ENCODE measurements at regions not wholly inside any gene's neighbourhood (a gene's known extent, or its start where the extent isn't known, plus 50 kb on each side); places are given as distances from the start of the nearest gene placed in this dataset.

DNA sequence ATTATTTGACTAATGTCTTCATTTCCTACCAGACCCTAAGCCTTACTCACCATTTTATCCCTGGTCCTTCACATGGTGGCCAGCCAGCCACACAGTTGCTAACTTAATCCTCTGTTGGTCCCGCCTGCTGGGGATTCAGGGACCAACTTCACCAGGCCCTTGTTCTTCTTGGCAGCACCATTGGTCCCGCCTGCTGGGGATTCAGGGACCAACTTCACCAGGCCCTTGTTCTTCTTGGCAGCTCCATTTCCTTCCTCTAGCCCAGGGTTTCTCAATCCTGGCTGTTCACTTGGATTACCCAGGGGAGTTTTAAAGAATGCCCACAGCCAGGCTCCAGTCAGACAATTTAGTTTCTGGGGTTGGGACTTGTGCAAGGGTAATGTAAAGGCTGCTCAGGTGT is 233.1 kb upstream of the CSF3R start:
- no peak for DNase-seq

DNA sequence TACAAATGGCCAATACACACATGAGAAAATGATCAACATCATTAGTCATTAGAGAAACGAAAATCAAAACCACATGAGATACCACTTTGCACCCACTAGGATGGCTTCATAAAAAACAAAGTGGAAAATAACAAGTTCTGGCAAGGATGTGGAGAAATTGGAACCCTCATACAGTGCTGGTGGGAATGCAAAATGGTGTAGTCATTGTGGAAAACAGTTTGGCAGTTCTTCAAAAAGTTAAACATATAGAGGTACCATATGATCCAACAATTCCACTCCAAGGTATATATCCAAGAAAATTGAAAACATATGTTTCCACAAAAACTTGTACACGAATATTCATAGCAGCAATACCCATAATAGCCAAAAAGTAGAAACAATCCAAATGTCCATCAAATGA is 231.6 kb upstream of the CSF3R start:
- no peak for DNase-seq

DNA sequence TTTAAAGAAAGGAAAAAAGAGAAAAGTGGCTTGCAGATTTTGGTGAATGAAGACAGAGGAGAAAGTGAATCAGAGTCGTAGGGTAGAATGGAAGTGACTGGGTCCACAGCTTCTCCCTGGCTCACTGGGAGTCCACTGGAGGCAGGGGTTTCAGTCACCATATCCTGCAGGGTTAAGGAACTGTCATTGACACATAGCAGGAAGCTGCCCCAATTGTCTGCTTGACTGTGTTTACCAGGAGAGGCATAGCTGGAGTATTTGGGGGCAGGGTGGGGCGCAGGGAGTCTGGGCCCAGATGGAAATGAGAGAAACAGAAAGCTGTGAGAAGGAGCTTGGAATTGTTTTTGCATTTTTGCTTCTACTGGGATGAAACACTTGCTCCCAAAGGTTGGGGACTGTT is 228.8 kb upstream of the CSF3R start:
- no peak for DNase-seq

DNA sequence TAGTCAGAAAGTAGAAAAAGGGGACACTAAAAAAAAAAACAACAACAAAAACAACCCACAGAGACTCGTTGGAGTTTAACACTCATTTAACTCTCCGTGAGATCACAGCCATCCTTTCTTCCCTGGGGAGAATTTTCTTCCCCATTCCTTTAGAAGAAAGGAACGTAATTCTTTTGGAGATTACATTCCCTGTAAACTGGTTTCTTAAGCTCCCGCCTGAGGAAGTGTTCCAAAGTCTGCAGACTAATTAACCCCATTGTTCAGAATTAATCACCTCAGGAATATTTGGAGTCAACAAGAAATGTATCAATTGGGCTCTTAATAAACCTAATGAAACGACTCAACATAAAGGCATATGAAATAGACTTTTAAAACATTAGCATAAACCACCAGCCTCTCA is 228.2 kb upstream of the CSF3R start:
- no peak for DNase-seq

DNA sequence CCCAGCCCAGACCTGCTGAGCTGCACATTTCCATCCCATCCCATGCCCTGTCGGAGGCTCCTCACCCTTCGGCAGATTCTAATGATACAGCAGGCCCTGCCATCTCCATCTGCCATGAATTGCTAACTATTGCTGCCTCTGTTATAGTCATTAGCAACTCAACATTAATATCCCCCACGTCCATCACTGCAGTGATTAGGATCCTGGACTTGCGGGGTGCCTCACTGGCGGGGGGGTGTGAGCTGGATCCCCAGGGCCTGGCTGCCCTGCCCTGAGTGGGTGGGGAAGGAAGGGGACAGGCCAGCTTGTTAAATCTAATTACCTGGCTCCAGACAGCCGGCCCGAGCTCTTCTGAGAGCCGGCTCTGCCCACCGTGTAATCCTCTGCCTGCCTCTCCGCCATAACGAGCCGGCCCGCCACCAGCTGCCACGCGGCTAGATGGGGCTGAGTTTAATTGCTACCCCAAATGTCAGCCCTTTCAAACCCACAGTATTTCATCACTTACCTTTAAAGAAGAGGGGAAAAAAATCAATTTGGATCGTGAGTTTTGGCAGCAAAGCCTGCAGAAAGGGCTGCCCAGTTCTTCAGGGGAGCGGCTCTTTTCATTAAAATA is 227.3 kb upstream of the CSF3R start:
- no peak for DNase-seq

DNA sequence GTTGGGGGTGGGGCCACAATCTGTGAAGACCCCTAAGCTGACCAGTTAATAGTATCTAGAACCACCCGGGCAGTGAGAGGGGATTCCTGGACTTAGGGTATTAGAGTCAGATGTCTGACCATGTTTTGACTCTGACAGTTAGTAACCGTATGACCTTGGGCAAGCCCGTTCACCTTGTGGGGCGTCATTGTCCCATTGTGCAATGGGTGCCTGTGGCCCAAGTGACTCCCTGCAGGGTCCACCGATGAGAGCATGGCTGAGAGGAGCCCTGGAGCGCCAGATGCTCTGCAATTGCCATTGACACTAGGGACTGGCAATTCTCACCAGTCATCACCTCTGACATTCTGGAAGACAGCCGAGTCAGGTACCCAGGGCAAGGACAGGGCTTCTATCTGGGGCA is 225.9 kb upstream of the CSF3R start:
- no peak for DNase-seq

DNA sequence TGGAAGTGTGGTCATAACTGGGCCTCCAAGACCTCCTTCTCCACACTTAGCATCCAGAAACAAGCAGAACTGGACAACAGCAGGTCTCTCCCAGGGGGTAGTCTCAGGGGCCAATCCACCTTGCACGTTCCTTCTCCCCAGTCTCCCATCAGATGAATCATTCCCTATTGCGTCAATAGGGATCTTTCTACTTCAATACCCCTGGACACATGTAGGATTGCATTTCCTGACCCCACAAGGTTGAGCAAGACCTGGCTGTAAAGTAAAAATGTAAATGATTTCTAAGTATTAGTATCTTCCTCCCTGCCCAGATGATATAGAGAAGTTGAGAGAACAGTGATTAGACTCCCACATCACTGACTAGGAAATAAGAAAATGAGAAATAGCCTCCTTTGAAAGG is 224.5 kb upstream of the CSF3R start:
- no peak for DNase-seq

DNA sequence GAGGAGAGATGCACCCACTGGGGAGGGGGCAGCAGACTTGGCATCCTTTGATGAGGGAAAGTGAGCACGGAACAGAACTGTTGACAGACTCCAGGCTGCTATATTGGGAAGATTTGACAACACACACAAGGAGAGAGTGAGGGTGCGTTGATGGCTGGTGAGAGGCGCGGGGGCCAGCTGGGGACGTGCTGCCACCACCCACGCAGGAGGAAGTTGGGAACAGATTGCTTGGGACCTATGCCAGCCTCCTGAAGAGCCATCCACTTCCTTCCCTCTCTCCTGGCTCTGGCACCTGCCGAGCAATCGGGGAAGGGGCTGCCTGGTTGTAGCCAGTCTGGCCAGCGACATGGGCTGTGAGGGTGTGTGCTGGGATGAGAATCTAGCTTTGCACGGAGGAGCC is 223.7 kb upstream of the CSF3R start:
- DNase-seq = no peak

DNA sequence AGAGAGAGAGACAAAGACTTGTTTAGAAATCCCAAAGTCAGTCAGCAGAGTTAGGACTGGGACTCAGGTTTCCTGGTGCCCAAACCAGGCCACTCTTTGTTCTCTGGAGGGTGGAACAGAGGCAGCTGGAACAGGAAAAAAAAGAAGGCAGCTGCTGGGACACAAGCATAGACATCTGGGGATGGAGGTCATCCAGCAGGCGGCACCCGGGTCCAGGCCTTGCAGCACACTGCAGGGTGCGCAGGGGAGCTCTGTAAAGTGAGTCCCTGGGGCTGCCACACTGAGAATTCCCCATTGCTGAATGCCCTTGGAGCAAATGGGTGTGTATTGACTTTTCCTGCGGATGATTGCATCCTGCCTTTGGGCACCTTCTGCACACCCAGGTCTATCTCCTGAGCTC is 222.9 kb upstream of the CSF3R start:
- DNase-seq = no peak

DNA sequence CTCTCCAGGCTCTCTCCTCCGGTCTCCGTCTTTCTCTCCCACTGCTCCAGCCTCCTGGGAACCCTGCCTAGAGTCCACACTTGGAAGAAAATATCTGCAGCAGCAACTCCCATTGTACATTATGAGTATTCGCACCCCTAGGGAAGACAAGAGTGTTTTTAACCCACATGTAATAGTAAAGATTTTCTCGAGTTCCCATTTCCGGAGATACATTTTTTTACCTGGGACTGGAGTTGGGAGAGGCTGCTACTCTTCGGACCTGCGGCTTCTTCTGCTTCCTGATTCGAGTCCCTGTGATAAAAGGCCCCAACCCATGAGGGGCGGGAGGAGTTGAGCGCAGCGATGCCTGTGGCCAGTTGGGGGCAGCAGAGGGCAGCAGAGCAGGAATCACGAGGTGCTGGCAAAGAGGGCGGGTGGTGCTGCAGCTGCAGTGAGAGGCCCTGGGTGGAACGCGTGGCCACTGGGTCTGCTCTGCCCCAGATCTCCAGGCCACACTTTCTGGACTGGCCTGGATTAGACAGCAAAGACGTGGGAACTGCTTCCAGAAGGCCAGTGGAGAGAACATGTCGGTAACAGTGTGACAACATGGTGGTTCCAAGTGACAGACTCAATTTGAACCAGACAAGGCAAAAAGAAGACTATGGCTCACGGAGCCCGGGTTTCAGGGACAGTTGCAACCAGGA is 221.0 kb upstream of the CSF3R start:
- DNase-seq = peak; percentile 56

DNA sequence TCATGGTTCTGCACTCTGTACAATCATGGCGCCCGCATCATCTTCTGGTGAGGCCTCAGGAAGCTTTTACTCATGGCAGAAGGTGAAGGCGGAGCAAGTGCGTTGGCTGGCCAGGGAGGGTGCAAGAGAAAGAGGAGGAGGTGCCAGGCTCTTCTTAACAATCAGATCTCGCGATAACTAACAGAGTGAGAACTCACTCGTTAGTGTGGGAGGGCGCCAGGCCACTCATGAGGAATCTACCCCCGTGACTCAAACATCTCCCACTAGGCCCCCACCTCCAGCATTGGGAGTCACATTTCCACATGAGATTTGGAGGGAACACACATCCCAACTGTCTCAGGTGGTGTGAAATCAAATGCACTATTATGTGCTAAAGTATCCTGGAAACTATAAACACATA is 220.2 kb upstream of the CSF3R start:
- no peak for DNase-seq

DNA sequence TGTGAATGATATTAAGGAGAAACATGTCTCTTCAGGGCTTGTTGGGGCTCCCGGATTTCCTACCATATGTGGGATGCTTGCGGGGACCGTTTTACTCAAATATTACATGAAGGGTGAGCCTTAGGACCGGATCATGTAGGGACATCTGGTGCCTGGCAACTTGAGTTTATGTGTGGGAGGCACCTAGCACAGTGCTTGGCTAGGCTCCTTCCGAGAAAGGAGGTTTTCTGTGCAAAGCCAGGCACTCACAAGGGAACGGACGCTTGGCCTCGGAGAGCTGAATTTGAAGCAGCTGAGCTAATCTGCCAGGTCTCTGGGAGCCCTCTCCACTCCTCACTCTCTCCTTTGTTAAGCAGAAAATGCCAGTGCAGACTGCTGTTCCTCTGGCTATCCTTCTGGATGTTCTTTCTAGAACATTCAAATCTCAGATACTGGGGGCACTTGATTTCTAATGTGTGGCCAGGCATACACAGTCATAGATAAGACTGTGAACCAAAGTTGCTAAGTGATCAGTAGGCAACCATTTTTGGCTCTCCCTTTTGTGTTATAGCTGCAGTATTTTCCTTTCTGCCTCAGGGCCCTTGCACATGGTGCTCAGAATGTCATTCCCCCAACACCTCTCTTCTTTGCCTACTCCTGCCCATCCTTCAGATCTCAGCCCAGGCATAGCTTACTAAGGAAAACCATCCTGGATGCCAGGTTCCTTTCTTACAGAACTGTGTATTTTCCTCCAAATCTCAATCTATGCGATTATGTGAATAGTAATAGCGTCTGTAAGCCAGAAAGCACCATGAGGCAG is 216.6 kb upstream of the CSF3R start:
- no peak for DNase-seq

DNA sequence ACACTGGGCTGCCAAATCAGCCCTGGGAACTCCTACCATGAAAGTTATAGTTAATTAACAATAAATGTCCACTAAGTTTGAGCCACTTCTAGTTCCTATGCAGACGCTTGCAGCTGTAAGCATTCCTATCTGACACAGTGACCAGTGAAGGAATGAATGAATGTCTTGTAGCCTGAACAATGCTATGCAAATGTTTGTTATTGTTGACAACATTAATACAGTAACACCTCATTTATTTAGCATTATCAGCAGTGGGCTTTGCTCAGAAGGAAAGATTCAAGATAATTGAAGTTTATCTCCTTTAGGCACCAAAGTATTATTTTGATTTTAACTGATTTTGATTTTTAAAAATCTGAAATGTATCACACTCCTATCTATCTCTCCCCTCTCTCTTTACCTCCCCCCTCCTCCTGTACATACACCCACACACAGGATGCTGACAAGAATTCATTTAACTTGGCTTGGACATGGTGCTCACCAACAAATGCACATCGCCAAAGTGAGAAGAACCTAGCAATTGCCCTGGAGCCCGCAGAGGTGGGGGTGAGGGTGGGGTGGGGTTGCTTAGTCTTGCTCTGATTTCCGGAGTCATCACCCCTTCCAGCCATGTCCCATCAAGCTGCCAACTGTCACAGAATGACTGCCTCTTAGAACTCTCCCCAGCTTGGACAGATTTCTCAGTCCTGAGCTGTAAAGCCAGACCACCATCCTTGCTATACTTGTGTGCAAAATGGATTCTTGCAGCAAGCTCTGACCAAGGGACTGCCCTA is 215.3 kb upstream of the CSF3R start:
- DNase-seq = no peak

DNA sequence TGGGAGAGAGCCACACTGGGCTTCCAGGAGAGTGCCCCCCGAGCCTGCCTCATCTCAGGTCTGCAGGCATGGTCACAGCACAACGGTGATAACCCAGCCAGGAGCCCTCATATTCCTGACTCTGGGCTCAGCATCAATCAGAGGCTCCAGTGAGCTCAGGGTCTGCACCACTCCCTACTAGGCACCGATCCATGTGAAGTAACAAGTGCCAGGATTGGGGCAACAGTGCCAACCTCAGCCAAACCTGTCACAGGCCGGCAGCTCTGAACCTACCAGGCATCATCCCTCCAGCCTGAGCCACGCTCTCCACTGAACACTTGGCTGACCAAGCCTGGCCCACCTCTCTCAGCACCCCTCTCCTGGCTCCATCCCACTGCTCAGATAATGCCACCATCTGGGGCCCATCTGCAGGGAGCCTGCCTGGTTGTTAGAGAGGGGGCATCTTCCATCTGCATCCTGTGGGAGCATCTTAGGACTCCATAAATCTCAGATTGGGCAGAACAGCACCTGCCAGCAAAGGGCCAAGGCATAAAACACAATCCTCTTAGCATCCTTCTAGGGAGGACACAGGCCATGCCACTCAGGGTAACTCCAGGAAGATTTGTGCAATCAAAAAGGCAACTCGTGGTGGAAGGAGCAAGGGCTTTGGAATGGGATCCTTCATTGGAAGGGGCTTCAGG is 213.7 kb upstream of the CSF3R start:
- no peak for DNase-seq

DNA sequence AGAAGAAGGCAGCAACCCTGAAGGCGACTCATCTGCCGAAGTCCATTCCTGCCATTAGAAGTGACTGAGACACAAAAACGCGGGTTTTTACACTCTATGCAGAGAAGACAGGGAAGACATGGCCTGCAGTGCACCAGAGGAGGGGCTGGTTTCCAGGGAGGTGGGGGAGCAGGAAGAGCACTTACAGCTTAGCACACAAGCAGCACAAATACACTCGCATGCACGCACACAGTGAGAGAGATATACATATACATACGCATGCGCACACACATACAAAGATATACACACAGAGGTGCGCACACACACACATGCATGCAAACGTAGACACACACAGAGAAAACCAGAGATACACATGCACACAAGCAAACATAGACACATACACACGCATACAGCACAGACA is 210.9 kb upstream of the CSF3R start:
- no peak for DNase-seq

DNA sequence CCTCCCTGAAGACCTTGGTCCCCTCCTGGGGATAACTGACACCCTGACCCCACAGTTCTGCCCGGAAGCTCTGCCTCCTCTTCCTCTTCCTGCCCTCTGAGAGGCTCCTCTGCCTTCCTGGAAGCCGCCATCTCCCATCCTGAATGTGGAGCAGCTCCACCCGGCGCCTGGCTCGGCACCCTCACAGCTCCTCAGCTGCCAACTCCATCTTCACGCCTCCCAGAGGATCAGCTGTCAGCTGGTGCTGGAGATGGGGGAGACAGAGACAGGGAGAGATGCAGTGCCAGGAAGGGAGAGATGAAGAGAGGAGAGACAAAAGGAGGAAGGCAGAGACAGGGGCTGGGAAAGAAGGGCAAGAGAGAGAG is 210.4 kb upstream of the CSF3R start:
- no peak for DNase-seq

DNA sequence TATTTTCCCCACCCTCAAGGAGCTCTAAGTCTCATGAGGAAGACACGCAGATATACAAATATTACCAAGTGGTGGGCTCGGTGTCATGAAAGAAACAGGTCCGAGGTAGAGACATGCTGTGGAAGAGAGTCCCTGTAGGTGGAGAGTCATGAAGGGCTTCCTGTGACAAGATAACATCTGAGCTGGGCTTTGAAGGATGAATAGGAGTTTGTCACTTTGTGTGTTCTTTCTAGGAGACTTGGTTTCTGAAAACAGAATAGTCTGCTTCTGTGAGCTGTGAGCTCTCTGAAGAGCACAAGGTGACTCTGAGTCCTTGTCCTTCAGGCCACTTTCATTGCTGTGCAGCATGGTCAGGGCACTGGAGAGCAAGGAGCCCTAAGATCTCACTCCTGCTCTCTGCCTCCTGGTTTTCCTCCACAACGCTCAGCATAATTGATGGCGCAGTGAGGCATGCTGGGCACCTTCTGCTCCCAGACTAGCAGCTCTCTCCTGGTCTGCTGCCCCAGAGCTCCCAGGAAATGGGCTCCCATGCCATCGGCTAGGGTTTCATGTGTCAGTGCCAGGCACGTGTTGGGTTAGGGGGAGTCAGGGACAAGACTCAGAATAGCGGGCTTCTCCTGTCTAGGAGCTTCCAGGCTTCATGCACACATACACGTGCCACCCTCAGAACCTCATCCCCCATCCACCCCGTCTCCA is 209.9 kb upstream of the CSF3R start:
- DNase-seq = no peak

DNA sequence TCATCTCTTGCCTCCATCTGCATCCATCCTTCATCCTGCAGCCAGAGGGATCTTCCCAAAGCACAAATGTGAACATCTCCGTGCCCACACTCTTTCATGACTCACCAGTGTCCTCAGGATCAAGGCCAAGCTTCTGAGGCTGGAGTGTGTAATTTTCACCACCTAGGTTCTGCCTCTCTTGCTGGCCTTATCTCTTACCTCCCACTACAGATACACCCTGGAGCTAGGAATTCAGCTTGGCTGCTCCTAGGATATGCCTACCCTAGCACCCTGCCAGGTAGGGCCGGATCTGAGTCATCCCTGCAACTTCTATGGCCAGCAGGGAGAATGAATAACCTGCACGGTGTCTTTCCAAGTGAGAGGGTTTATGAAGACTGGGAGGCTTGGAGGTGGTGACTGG is 208.7 kb upstream of the CSF3R start:
- DNase-seq = no peak

DNA sequence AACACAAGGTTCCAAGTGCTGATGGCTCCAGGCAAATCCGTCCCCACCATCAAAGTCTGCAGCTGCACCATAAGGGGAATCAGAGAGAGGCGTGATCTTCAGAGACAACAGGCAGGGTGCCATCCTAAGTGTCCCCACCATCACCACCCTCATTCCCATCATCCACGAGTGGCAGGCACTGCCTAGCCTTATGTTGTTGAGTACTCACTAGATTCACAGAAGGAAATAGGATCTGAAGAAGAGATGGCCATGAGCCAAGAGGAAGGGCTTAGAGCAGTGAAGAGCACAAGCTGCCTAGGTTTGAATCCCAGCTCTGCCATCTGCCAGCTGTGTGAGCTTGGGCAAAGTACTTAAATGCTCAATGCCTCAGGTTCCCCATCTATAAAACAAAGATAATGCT is 207.3 kb upstream of the CSF3R start:
- no peak for DNase-seq

DNA sequence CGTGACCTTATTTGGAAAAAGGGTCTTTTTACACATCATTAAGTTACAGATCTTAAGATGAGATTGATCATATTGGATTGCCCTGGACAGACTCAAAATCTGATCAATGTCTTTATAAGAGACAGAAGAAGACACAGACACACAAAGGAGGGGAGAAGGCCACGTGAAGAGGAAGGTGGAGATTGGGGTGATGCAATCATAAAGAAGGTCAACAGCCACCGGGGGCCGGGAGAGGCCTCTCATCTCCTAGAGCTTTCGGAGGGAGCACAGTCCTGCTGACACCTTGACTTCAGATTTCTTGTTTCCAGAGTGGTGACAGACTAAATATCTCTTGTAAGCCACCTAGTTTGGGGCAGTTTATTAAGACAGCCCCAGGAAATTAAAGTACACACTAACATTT is 204.6 kb upstream of the CSF3R start:
- no peak for DNase-seq

DNA sequence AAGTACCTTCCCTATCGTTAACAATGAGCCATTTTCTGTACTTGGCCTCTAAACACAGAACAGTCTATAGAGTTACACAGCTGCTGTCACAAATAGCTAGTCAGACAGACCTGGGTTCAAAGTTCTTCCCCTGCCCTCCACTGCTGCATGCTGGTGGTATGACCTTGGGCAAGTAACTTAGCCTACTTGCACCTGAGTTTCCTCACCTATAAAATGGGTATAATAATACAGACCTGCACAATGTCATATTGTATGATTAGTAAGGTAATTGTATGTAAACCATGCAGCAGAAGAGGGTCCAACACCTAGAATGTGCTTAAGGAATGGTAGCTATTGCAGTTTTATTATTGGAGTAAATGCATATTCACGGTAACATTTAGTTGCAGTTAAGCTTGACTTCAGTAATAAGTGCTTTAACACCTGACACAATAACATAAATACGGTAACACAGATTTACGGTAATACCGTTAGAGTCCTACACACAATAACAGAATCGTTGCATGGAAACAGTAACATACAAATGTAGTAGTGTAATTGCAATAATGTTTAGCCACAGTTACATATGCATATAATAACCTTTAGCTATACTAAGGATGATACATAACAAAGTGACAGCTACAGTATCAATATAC is 193.3 kb upstream of the CSF3R start:
- DNase-seq = no peak

DNA sequence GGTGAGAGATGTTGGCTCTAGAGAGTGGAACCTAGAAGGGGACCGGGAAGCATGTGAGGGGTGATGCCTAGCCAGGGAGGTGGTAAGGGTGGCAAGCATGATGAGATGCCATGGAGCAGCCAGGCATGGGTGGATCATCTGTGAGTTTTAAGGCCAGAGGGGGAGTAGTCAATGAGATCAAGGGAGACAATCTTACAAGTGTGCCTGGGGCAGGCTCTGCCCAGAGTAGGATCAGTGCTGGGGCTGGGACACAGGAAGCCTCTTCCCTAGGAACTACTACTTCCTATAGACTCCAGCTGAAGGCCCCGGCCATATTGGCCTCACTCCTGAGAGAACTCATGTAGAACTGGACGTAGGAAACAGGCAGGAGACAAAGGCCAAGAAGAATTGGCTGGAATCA is 192.4 kb upstream of the CSF3R start:
- DNase-seq = no peak
